ENCODE measurements at regions not wholly inside any gene's neighbourhood (a gene's known extent, or its start where the extent isn't known, plus 50 kb on each side); places are given as distances from the start of the nearest gene placed in this dataset.

GRCh38 chr6:91088976-91089375 lies 502.1 kb upstream of the MAP3K7 start:
- ATAC-seq (ENCODE audit: low read depth), result no peak
- Mint-ChIP-seq H3K4me3 (no peak overlapping the region), H3K27ac (no peak overlapping the region), H3K36me3 (ENCODE audit: low read depth) (no peaks in the 10 kb centered on the region), H3K27me3 (no peaks in the 10 kb centered on the region), H3K9me3 (no peaks in the 10 kb centered on the region), H3K4me1 (no peaks in the 10 kb centered on the region)
- ChIA-PET POLR2A (no interaction called here), CTCF (interaction anchor here (1.6 kb wide), 1 partner anchor 10 kb away, joined by 5 read pairs; no protein-coding TSS in a partner anchor)
- no peak for TF ChIP-seq CTCF (IDR thresholded peaks at IDR 0.05)
- intact Hi-C loops (cut with micrococcal nuclease), result no loop called here
- no peak for DNase-seq

DNA sequence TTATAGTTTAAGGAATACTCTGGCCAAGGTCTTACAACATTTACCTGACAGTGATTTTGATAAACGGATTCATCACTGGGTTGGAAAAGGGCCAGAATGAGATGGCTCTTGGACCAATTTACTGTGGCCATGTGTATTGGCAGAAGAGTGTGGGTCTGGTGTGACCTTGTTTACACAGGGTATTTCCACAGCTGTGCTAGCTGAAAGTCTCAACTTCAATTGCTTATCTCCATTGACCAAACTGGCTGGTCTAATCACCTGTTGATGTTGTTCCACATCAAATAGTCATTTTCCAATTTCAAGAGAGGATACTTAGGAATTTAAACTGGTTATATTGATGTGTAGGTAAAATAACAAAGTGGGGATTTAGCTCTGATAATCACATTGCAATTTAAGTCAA lies 501.6 kb upstream of the MAP3K7 start:
- no peaks in the 10 kb centered on the region for H3K9me3 Mint-ChIP-seq
- H3K27ac Mint-ChIP-seq, result no peak overlapping the region
- POLR2A ChIA-PET, result no interaction called here
- ATAC-seq (ENCODE audit: low read depth), result no peak
- no peaks in the 10 kb centered on the region for H3K27me3 Mint-ChIP-seq
- DNase-seq, result no peak
- CTCF ChIA-PET, result interaction anchor here (1.6 kb wide), 1 partner anchor 9 kb away, joined by 5 read pairs; no protein-coding TSS in a partner anchor
- no peak overlapping the region for H3K4me3 Mint-ChIP-seq
- TF ChIP-seq CTCF (IDR thresholded peaks at IDR 0.05), result no peak
- H3K36me3 Mint-ChIP-seq (ENCODE audit: low read depth), result no peaks in the 10 kb centered on the region
- no peaks in the 10 kb centered on the region for H3K4me1 Mint-ChIP-seq
- intact Hi-C loops (cut with micrococcal nuclease), result no loop called here

DNA sequence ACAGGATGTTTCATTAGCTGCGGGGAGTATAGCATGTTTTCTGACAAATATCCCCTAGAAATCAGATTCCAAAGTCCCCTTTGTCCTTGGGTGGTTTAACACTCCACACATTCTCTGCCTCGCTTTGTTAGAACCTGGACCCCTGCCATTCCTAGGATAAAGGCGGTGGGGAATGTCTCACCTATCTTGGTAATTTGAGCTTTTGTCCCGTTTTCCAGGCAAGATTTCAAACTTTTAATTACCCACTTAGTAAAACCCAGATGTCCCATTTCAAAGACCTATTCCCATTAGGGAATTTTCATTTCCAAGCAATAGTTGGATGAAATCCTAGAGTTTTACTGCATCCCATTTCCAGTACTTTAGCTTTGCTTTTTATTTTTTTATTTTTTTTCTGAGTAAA lies 501.0 kb upstream of the MAP3K7 start:
- no peak for TF ChIP-seq CTCF (IDR thresholded peaks at IDR 0.05)
- no peaks in the 10 kb centered on the region for H3K36me3 Mint-ChIP-seq (ENCODE audit: low read depth)
- intact Hi-C loops (cut with micrococcal nuclease), result no loop called here
- DNase-seq (no peak), ATAC-seq (ENCODE audit: low read depth) (no peak)
- H3K27me3 Mint-ChIP-seq, result no peaks in the 10 kb centered on the region
- ChIA-PET CTCF (interaction anchor here (1.6 kb wide), 1 partner anchor 9 kb away, joined by 5 read pairs; no protein-coding TSS in a partner anchor), POLR2A (no interaction called here)
- H3K4me3 Mint-ChIP-seq, result no peak overlapping the region
- H3K4me1 Mint-ChIP-seq, result no peaks in the 10 kb centered on the region
- H3K9me3 Mint-ChIP-seq, result no peaks in the 10 kb centered on the region
- no peak overlapping the region for H3K27ac Mint-ChIP-seq

- H3K36me3 Mint-ChIP-seq (ENCODE audit: low read depth), result no peaks in the 10 kb centered on the region
- POLR2A ChIA-PET, result no interaction called here
- DNase-seq (no peak), ATAC-seq (ENCODE audit: low read depth) (no peak)
- intact Hi-C loops (cut with micrococcal nuclease), result no loop called here
- H3K27me3 Mint-ChIP-seq, result no peaks in the 10 kb centered on the region
- no peaks in the 10 kb centered on the region for H3K4me1 Mint-ChIP-seq
- CTCF ChIA-PET, result interaction anchor here (1.0 kb wide), 1 partner anchor 163 kb away, joined by 3 read pairs; no protein-coding TSS in a partner anchor
- TF ChIP-seq CTCF (IDR thresholded peaks at IDR 0.05), result no peak
- H3K27ac Mint-ChIP-seq, result no peak overlapping the region
- no peak overlapping the region for H3K4me3 Mint-ChIP-seq
- no peaks in the 10 kb centered on the region for H3K9me3 Mint-ChIP-seq
Observed at GRCh38 chr6:91083211-91083610, 496.3 kb upstream of the MAP3K7 start.

- ChIA-PET POLR2A (no interaction called here), CTCF (interaction anchor here (1.0 to 1.9 kb wide), 2 partner anchors 9 to 163 kb away, joined by 3 to 6 read pairs; no protein-coding TSS in a partner anchor)
- Mint-ChIP-seq H3K27ac (no peak overlapping the region), H3K4me3 (no peak overlapping the region), H3K9me3 (no peaks in the 10 kb centered on the region), H3K4me1 (no peaks in the 10 kb centered on the region), H3K27me3 (no peaks in the 10 kb centered on the region), H3K36me3 (ENCODE audit: low read depth) (no peaks in the 10 kb centered on the region)
- intact Hi-C loops (cut with micrococcal nuclease), result no loop called here
- DNase-seq, result no peak
- TF ChIP-seq CTCF (IDR thresholded peaks at IDR 0.05), result no peak
- no peak for ATAC-seq (ENCODE audit: low read depth)
Observed at GRCh38 chr6:91082311-91082832, 495.5 kb upstream of the MAP3K7 start.

Data from activated B cell treated with CpG ODN at 0.5 μM for 24 hours (primary cell).